Right lobe of liver (tissue), 4 donors: ENCODE measurements at regions not wholly inside any gene's neighbourhood (a gene's known extent, or its start where the extent isn't known, plus 50 kb on each side); places are given as distances from the start of the nearest gene placed in this dataset.

Source experiments
- POLR2A ChIP-seq: fragments of 450-650 bp; IDR thresholded peaks from one replicate; pipeline ENCODE4 v1.6.1; 2017; ENCODE audit warnings: antibody characterized with exemption, mild to moderate bottlenecking
- TF ChIP-seq, protein P1 (sequence below), 4 donors: fragments of 200-600 bp in 3 of 4; fragments of 450-650 bp in 1 of 4; IDR thresholded peaks; one replicate each; pipeline versions ENCODE4 v1.5.1 to v1.8.0; 2016 to 2022; ENCODE audit warnings: antibody characterized with exemption in 4 of 4, mild to moderate bottlenecking in 2 of 4
- donor health status: DM: no; HTN: no; CAD: no.
- donor health status: DM: no; HTN: no; CAD: no.
- donor health status: DM: no; HTN: yes; CAD: no.

GRCh38 chr4:127284236-127284635 lies 348.5 kb upstream of the INTU start:
- TF ChIP-seq, protein P1, sequence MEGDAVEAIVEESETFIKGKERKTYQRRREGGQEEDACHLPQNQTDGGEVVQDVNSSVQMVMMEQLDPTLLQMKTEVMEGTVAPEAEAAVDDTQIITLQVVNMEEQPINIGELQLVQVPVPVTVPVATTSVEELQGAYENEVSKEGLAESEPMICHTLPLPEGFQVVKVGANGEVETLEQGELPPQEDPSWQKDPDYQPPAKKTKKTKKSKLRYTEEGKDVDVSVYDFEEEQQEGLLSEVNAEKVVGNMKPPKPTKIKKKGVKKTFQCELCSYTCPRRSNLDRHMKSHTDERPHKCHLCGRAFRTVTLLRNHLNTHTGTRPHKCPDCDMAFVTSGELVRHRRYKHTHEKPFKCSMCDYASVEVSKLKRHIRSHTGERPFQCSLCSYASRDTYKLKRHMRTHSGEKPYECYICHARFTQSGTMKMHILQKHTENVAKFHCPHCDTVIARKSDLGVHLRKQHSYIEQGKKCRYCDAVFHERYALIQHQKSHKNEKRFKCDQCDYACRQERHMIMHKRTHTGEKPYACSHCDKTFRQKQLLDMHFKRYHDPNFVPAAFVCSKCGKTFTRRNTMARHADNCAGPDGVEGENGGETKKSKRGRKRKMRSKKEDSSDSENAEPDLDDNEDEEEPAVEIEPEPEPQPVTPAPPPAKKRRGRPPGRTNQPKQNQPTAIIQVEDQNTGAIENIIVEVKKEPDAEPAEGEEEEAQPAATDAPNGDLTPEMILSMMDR (IDR thresholded peaks at IDR 0.05) = no peak
- no peak for TF ChIP-seq POLR2A
